H1 (cell line): ENCODE measurements at regions not wholly inside any gene's neighbourhood (a gene's known extent, or its start where the extent isn't known, plus 50 kb on each side); places are given as distances from the start of the nearest gene placed in this dataset.

Experiments
- CTCF ChIA-PET: fragments of 300-600 bp; sonication (Branson Sonifier 250); formaldehyde crosslinking; loops from one replicate; lab custom pipeline; 2021; ENCODE audit not compliant: partially characterized antibody; lab: Charles Lee
- POLR2A ChIA-PET: fragments of 300-600 bp; sonication (Branson Sonifier 250); formaldehyde crosslinking; loops from one replicate; lab custom pipeline; 2021; ENCODE audit warnings: inconsistent platforms; ENCODE audit not compliant: partially characterized antibody; lab: Charles Lee
- DNase-seq, 2 experiments: peaks; one replicate each; pipeline versions ENCODE4 v3.0.0 to v3.0.0-alpha.2; 2010 to 2022; ENCODE audit warnings: low spot score in 2 of 2, low read depth in 1 of 2, mixed read lengths in 1 of 2
- FAIRE-seq: peaks from 2 replicates; lab custom pipeline; 2011; peaks lifted over from hg19 to GRCh38; lab: Jason Lieb, UNC
- H2AFZ ChIP-seq: 2 replicates; pipeline ENCODE4 v1.8.1; 2012; ENCODE audit warnings: low read length, inconsistent platforms
- H2AK5ac ChIP-seq: 2 replicates; pipeline ENCODE4 v1.6.1; 2013; ENCODE audit warnings: low read depth, low read length
- H2BK120ac ChIP-seq: replicated peaks from 2 replicates; pipeline ENCODE3; 2013; ENCODE audit warnings: low read depth, low read length, inconsistent platforms
- H2BK12ac ChIP-seq: 2 replicates; pipeline ENCODE4 v1.6.1; 2013; ENCODE audit warnings: low read depth, low read length
- H2BK15ac ChIP-seq: 2 replicates; pipeline ENCODE4 v1.6.1; 2013; ENCODE audit warnings: low read length
- H2BK20ac ChIP-seq: 2 replicates; pipeline ENCODE4 v1.6.1; 2013; ENCODE audit warnings: low read length
- H2BK5ac ChIP-seq: 2 replicates; pipeline ENCODE4 v1.6.1; 2013; ENCODE audit warnings: low read depth, low read length
- H3K14ac ChIP-seq: 2 replicates; pipeline ENCODE4 v1.6.1; 2013; ENCODE audit warnings: inconsistent platforms; ENCODE audit not compliant: insufficient read length
- H3K18ac ChIP-seq: 2 replicates; pipeline ENCODE4 v1.6.1; 2013; ENCODE audit warnings: low read length; ENCODE audit errors: extremely low read depth
- H3K23ac ChIP-seq: 2 replicates; pipeline ENCODE4 v1.6.1; 2013; ENCODE audit warnings: inconsistent platforms; ENCODE audit not compliant: insufficient read length
- H3K23me2 ChIP-seq: 2 replicates; pipeline ENCODE4 v1.6.1; 2013; ENCODE audit warnings: low read depth, low read length
- H3K27ac ChIP-seq: 2 replicates; pipeline ENCODE4 v1.6.1; 2011; ENCODE audit warnings: low read depth, low read length, inconsistent platforms
- H3K27me3 ChIP-seq, 4 experiments: replicated peaks in 1 of 4; 1 replicate in 1 of 4; 2 replicates in 3 of 4; pipeline versions ENCODE4 v1.6.1 to v1.8.1; 2011 to 2013; ENCODE audit warnings: low read length in 3 of 4, mild to moderate bottlenecking in 3 of 4, inconsistent platforms in 2 of 4, mixed read lengths in 2 of 4, moderate library complexity in 1 of 4; ENCODE audit not compliant: control insufficient read depth in 3 of 4, insufficient read depth in 3 of 4; ENCODE audit errors: extremely low read depth in 1 of 4
- H3K36me3 ChIP-seq, 4 experiments: 2 replicates each; pipeline versions ENCODE4 v1.6.1 to v1.8.1; 2011 to 2013; ENCODE audit warnings: mild to moderate bottlenecking in 4 of 4, low read length in 3 of 4, moderate library complexity in 2 of 4, control low read depth in 1 of 4, inconsistent platforms in 1 of 4; ENCODE audit not compliant: insufficient read depth in 4 of 4, control insufficient read depth in 2 of 4
- H3K4ac ChIP-seq: replicated peaks from 2 replicates; pipeline ENCODE3; 2013; ENCODE audit warnings: low read length, low read depth, mixed read lengths, inconsistent platforms; ENCODE audit not compliant: insufficient read length
- H3K4me1 ChIP-seq, 4 experiments: replicated peaks in 1 of 4; 1 replicate in 1 of 4; 2 replicates in 3 of 4; pipeline versions ENCODE4 v1.6.1 to v1.8.1; 2011 to 2013; ENCODE audit warnings: low read length in 3 of 4, inconsistent platforms in 2 of 4, mixed read lengths in 1 of 4; ENCODE audit not compliant: insufficient read depth in 4 of 4, control insufficient read depth in 3 of 4
- H3K4me2 ChIP-seq, 2 experiments: 2 replicates each; pipeline versions ENCODE4 v1.6.1 to v1.8.1; 2011 to 2013; ENCODE audit warnings: low read depth in 2 of 2, low read length in 2 of 2, control low read depth in 1 of 2, inconsistent platforms in 1 of 2, mild to moderate bottlenecking in 1 of 2; ENCODE audit not compliant: insufficient read depth in 1 of 2
- H3K4me3 ChIP-seq, 4 experiments: fragments of 200-600, 300-600 bp in 1 of 4; sonication (generic), shearing (Covaris generic), sonication (Bioruptor Twin) in 1 of 4; 2 replicates each; pipeline versions ENCODE4 v1.5.1 to v1.8.1; 2011 to 2016; ENCODE audit warnings: low read length in 4 of 4, low read depth in 3 of 4, control low read depth in 2 of 4, inconsistent platforms in 2 of 4, mild to moderate bottlenecking in 2 of 4, mixed read lengths in 1 of 4, moderate library complexity in 1 of 4; ENCODE audit not compliant: insufficient read depth in 2 of 4; ENCODE audit errors: extremely low read depth in 1 of 4
- H3K56ac ChIP-seq: replicated peaks from 2 replicates; pipeline ENCODE3; 2013; ENCODE audit warnings: low read depth, mild to moderate bottlenecking, mixed read lengths, low read length, inconsistent platforms; ENCODE audit not compliant: insufficient read length
- H3K79me1 ChIP-seq: 2 replicates; pipeline ENCODE4 v1.6.1; 2013; ENCODE audit warnings: low read depth, low read length, control low read depth
- H3K79me2 ChIP-seq, 2 experiments: 2 replicates each; pipeline versions ENCODE4 v1.6.1 to v1.8.1; 2012 to 2013; ENCODE audit warnings: low read length in 2 of 2, mild to moderate bottlenecking in 2 of 2, inconsistent platforms in 1 of 2; ENCODE audit not compliant: insufficient read depth in 2 of 2, control insufficient read depth in 1 of 2
- H3K9ac ChIP-seq, 4 experiments: replicated peaks in 1 of 4; 1 replicate in 1 of 4; 2 replicates in 3 of 4; pipeline versions ENCODE4 v1.6.1 to v1.8.1; 2011 to 2013; ENCODE audit warnings: low read depth in 3 of 4, low read length in 3 of 4, control low read depth in 2 of 4, mild to moderate bottlenecking in 2 of 4, moderate library complexity in 2 of 4, inconsistent platforms in 1 of 4; ENCODE audit errors: extremely low read depth in 1 of 4
- H3K9me3 ChIP-seq, 2 experiments: 2 replicates each; pipeline versions ENCODE4 v1.6.1 to v1.8.1; 2012 to 2013; ENCODE audit warnings: mild to moderate bottlenecking in 2 of 2, moderate library complexity in 2 of 2, control low read depth in 1 of 2, inconsistent platforms in 1 of 2, low read depth in 1 of 2, low read length in 1 of 2, mixed read lengths in 1 of 2; ENCODE audit not compliant: insufficient read depth in 2 of 2
- H4K20me1 ChIP-seq, 2 experiments: replicated peaks in 1 of 2; 2 replicates each; pipeline versions ENCODE3 to v1.8.1; 2011 to 2013; ENCODE audit warnings: inconsistent platforms in 2 of 2, low read length in 2 of 2, mild to moderate bottlenecking in 1 of 2; ENCODE audit not compliant: insufficient read depth in 2 of 2, control insufficient read depth in 1 of 2
- H4K5ac ChIP-seq: 2 replicates; pipeline ENCODE4 v1.6.1; 2013; ENCODE audit warnings: low read length, low read depth, mixed read lengths, inconsistent platforms; ENCODE audit not compliant: insufficient read length
- H4K8ac ChIP-seq: 2 replicates; pipeline ENCODE4 v1.8.0; 2013; ENCODE audit warnings: mild to moderate bottlenecking, moderate library complexity, low read length, inconsistent platforms; ENCODE audit not compliant: insufficient read depth; ENCODE audit errors: extremely low read depth
- H4K91ac ChIP-seq: replicated peaks from 2 replicates; pipeline ENCODE3; 2013; ENCODE audit warnings: low read length, mixed read lengths, inconsistent platforms; ENCODE audit not compliant: insufficient read length
- ASH2L ChIP-seq: fragments of 200-600, 300-600 bp; sonication (generic); IDR thresholded peaks from one replicate; pipeline ENCODE4 v1.7.1; 2017; ENCODE audit warnings: low read length
- CTBP2 ChIP-seq: IDR thresholded peaks from 2 replicates; pipeline ENCODE4 v1.7.0; 2011; ENCODE audit warnings: borderline replicate concordance, mild to moderate bottlenecking, moderate library complexity, mixed read lengths, low read length; ENCODE audit not compliant: insufficient read depth, insufficient read length
- CTCF ChIP-seq, 3 experiments: IDR thresholded peaks; 1 replicate in 2 of 3; 2 replicates in 1 of 3; pipeline versions ENCODE4 v1.5.1 to v1.6.1; 2011; ENCODE audit warnings: low read length in 3 of 3, mild to moderate bottlenecking in 3 of 3, inconsistent platforms in 2 of 3, low read depth in 1 of 3, moderate library complexity in 1 of 3; ENCODE audit not compliant: insufficient read depth in 1 of 3; ENCODE audit errors: control extremely low read depth in 1 of 3
- NRF1 ChIP-seq: IDR thresholded peaks from 2 replicates; pipeline ENCODE4 v1.6.1; 2011; ENCODE audit warnings: mild to moderate bottlenecking, low read depth, low read length, improper control_type of control experiment
- POLR2A ChIP-seq, 2 experiments: IDR thresholded peaks; 1 replicate in 1 of 2; 2 replicates in 1 of 2; pipeline ENCODE4 v1.6.1; 2011; ENCODE audit warnings: low read depth in 2 of 2, low read length in 2 of 2, mild to moderate bottlenecking in 2 of 2; ENCODE audit errors: control extremely low read depth in 1 of 2
- POLR2AphosphoS5 ChIP-seq: IDR thresholded peaks from 2 replicates; pipeline ENCODE4 v1.6.1; 2011; ENCODE audit warnings: low read depth, low read length
- RAD21 ChIP-seq, 2 experiments: IDR thresholded peaks in 1 of 2; conservative IDR thresholded peaks in 1 of 2; 2 replicates each; pipeline ENCODE4 v1.6.1; 2011; ENCODE audit warnings: low read depth in 2 of 2, low read length in 2 of 2, improper control_type of control experiment in 1 of 2, inconsistent platforms in 1 of 2, mild to moderate bottlenecking in 1 of 2, moderate library complexity in 1 of 2
- RBBP5 ChIP-seq: IDR thresholded peaks from 2 replicates; pipeline ENCODE4 v1.7.1; 2012; ENCODE audit warnings: low read depth, mild to moderate bottlenecking, inconsistent platforms, low read length, moderate library complexity, borderline replicate concordance
- RXRA ChIP-seq: IDR thresholded peaks from 2 replicates; pipeline ENCODE4 v1.6.1; 2011; ENCODE audit warnings: low read depth, mild to moderate bottlenecking, low read length, moderate library complexity; ENCODE audit not compliant: insufficient read depth
- SAP30 ChIP-seq: fragments of 300-600 bp; sonication (generic); IDR thresholded peaks from 2 replicates; pipeline ENCODE4 v1.7.1; 2012; ENCODE audit warnings: low read length, moderate library complexity, mild to moderate bottlenecking, inconsistent platforms; ENCODE audit not compliant: insufficient read depth, insufficient replicate concordance
- SP1 ChIP-seq: IDR thresholded peaks from 2 replicates; pipeline ENCODE4 v1.6.1; 2011; ENCODE audit warnings: low read depth, low read length
- TCF12 ChIP-seq: IDR thresholded peaks from 2 replicates; pipeline ENCODE4 v1.6.1; 2011; ENCODE audit warnings: low read depth, mild to moderate bottlenecking, low read length
- TEAD4 ChIP-seq: IDR thresholded peaks from 2 replicates; pipeline ENCODE4 v1.6.1; 2012; ENCODE audit warnings: low read depth, low read length, inconsistent platforms, mixed read lengths
- WGBS, 2 experiments: shearing (Covaris generic) in 1 of 2; methylation state at CpG; one replicate each; pipeline versions ENCODE4 v1.1.6 to v1.1.7; 2013 to 2015; ENCODE audit warnings: low lambda C conversion rate in 2 of 2, mixed read lengths in 2 of 2, inconsistent platforms in 1 of 2, low coverage in 1 of 2, missing lambda C conversion rate in 1 of 2; ENCODE audit not compliant: insufficient replicate concordance in 2 of 2, insufficient coverage in 1 of 2, insufficient read length in 1 of 2; ENCODE audit errors: extremely low coverage in 1 of 2, missing lambda C conversion rate in 1 of 2; 5-methylcytosine and 5-hydroxymethylcytosine counted together

GRCh38 chr13:84413016-84413415, 530.7 kb upstream of the SLITRK1 start:
- no peak overlapping the region for H3K56ac ChIP-seq
- no peak overlapping the region for H4K8ac ChIP-seq
- no peak overlapping the region for H4K91ac ChIP-seq
- H3K23ac ChIP-seq = no peak overlapping the region
- no peaks in the 10 kb centered on the region for H3K23me2 ChIP-seq
- FAIRE-seq = no peak
- no peak overlapping the region for H2BK5ac ChIP-seq
- ChIA-PET POLR2A (no interaction called here), CTCF (no interaction called here)
- H2BK15ac ChIP-seq = no peak overlapping the region
- no peaks in the 10 kb centered on the region for H3K9me3 ChIP-seq
- no peaks in the 10 kb centered on the region for H3K79me2 ChIP-seq
- DNase-seq = no peak
- no peaks in the 10 kb centered on the region for H3K36me3 ChIP-seq
- no peak overlapping the region for H2BK12ac ChIP-seq
- H3K4ac ChIP-seq = no peak overlapping the region
- H2BK20ac ChIP-seq = no peak overlapping the region
- H3K27ac ChIP-seq = no peak overlapping the region
- H3K4me3 ChIP-seq = no peak overlapping the region
- H2BK120ac ChIP-seq = no peak overlapping the region
- H4K5ac ChIP-seq = no peak overlapping the region
- H2AFZ ChIP-seq = no peak overlapping the region
- WGBS, 2 experiments = 94% methylated on average over 2 of the region's 2 CpGs; no CpG with 5 or more reads in 1 of the 2 experiments
- H3K4me1 ChIP-seq = no peaks in the 10 kb centered on the region
- H3K79me1 ChIP-seq = no peaks in the 10 kb centered on the region
- no peak overlapping the region for H3K4me2 ChIP-seq
- no peaks in the 10 kb centered on the region for H3K27me3 ChIP-seq
- no peak overlapping the region for H2AK5ac ChIP-seq
- H3K9ac ChIP-seq = no peak overlapping the region
- no peak overlapping the region for H3K14ac ChIP-seq
- no peak overlapping the region for H3K18ac ChIP-seq
- no peaks in the 10 kb centered on the region for H4K20me1 ChIP-seq
- TF ChIP-seq ASH2L (no peak), TCF12 (no peak), CTCF (IDR thresholded peaks at IDR 0.05; ENCODE audit: control extremely low read depth in 1 of 3, insufficient read depth in 1 of 3, low read depth in 1 of 3, low read length in 3 of 3) (no peak), CTBP2 (no peak), POLR2A (IDR thresholded peaks at IDR 0.05; ENCODE audit: control extremely low read depth in 1 of 2, low read depth in 2 of 2, low read length in 2 of 2) (no peak), TEAD4 (no peak), SP1 (no peak), SAP30 (no peak), RAD21 (IDR thresholded peaks at IDR 0.05 in 1 of 2, conservative IDR thresholded peaks at IDR 0.05 in 1 of 2; ENCODE audit: low read depth in 2 of 2, low read length in 2 of 2) (no peak), RBBP5 (no peak), NRF1 (no peak), RXRA (no peak), POLR2AphosphoS5 (no peak)
